ENCODE measurements at regions not wholly inside any gene's neighbourhood (a gene's known extent, or its start where the extent isn't known, plus 50 kb on each side); places are given as distances from the start of the nearest gene placed in this dataset.

GRCh38 chr1:75993661-75994060 lies 61.5 kb upstream of the ASB17 start:
- H3K4me3 ChIP-seq (ENCODE audit: low read depth, low read length) = no peak overlapping the region
- no peak for TF ChIP-seq CTCF (IDR thresholded peaks at IDR 0.05; ENCODE audit: insufficient read depth, low read depth, low read length, missing control alignments)
- no peak for DNase-seq (ENCODE audit: low read depth)

- TF ChIP-seq CTCF (IDR thresholded peaks at IDR 0.05; ENCODE audit: insufficient read depth, low read depth, low read length, missing control alignments) = no peak
- no peak overlapping the region for H3K4me3 ChIP-seq (ENCODE audit: low read depth, low read length)
- DNase-seq (ENCODE audit: low read depth) = no peak
Measured at GRCh38 chr1:75996196-75996595, 64.0 kb upstream of the ASB17 start.

- no peak overlapping the region for H3K4me3 ChIP-seq (ENCODE audit: low read depth, low read length)
- no peak for TF ChIP-seq CTCF (IDR thresholded peaks at IDR 0.05; ENCODE audit: insufficient read depth, low read depth, low read length, missing control alignments)
- no peak for DNase-seq (ENCODE audit: low read depth)
Measured at GRCh38 chr1:75999034-75999433, 66.8 kb upstream of the ASB17 start.

GRCh38 chr1:76003946-76004345 lies 70.6 kb upstream of the ST6GALNAC3 start:
- no peak for TF ChIP-seq CTCF (IDR thresholded peaks at IDR 0.05; ENCODE audit: insufficient read depth, low read depth, low read length, missing control alignments)
- no peak overlapping the region for H3K4me3 ChIP-seq (ENCODE audit: low read depth, low read length)
- no peak for DNase-seq (ENCODE audit: low read depth)

GRCh38 chr1:76005765-76006164 lies 68.8 kb upstream of the ST6GALNAC3 start:
- TF ChIP-seq CTCF (IDR thresholded peaks at IDR 0.05; ENCODE audit: insufficient read depth, low read depth, low read length, missing control alignments) = no peak
- DNase-seq (ENCODE audit: low read depth) = no peak
- no peak overlapping the region for H3K4me3 ChIP-seq (ENCODE audit: low read depth, low read length)

GRCh38 chr1:76006234-76006633 lies 68.3 kb upstream of the ST6GALNAC3 start:
- no peak for DNase-seq (ENCODE audit: low read depth)
- H3K4me3 ChIP-seq (ENCODE audit: low read depth, low read length) = no peak overlapping the region
- TF ChIP-seq CTCF (IDR thresholded peaks at IDR 0.05; ENCODE audit: insufficient read depth, low read depth, low read length, missing control alignments) = no peak

GRCh38 chr1:76010802-76011201 lies 63.7 kb upstream of the ST6GALNAC3 start:
- no peak for TF ChIP-seq CTCF (IDR thresholded peaks at IDR 0.05; ENCODE audit: insufficient read depth, low read depth, low read length, missing control alignments)
- DNase-seq (ENCODE audit: low read depth) = no peak
- H3K4me3 ChIP-seq (ENCODE audit: low read depth, low read length) = no peak overlapping the region
